ENCODE measurements at regions not wholly inside any gene's neighbourhood (a gene's known extent, or its start where the extent isn't known, plus 50 kb on each side); places are given as distances from the start of the nearest gene placed in this dataset.

DNA sequence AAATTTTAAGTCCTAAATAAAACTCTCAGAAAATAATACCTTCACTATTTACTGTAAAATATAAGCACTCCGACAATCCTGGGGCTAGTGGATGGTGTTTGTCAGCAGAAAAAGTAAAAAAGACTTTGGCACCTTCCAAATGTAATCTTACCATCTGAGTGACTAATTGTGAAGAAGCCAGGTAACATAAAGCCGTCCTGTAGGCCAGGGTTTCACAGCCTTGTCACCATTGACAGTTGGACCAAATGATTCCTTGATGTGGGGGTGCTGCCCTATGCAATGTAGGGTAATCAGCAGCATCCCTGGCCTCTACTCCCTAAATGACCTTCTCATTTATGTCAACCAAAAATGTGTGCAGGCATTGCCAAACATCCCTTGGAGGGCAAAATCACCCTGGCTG is 87.2 kb downstream of the CAPZA3 start:
- RAD21 ChIA-PET (ENCODE audit: unreplicated experiment), result no interaction called here
- no peak for ATAC-seq
- CTCF ChIA-PET, result interaction anchor here (1.1 to 1.2 kb wide), 2 partner anchors 13 kb away, joined by 3 read pairs; no protein-coding TSS in a partner anchor

More for the DNA sequence above, 87.2 kb downstream of the CAPZA3 start:
- DNase-seq (ENCODE audit: low read depth, low spot score) (no peak), FAIRE-seq (no peak)
- H3K4me3 ChIP-seq, result no peak overlapping the region
- no peak overlapping the region for H3K27ac ChIP-seq (ENCODE audit: control insufficient read depth, insufficient read depth)
- SMC1A ChIA-PET (ENCODE audit: uncharacterized antibody, unreplicated experiment), result no interaction called here
- no peaks in the 10 kb centered on the region for H3K4me1 ChIP-seq (ENCODE audit: control insufficient read depth, insufficient read depth, low read length)
- no peaks in the 10 kb centered on the region for H3K36me3 ChIP-seq (ENCODE audit: control insufficient read depth in 2 of 2, insufficient read depth in 2 of 2, low read length in 1 of 2)
- POLR2A ChIA-PET, result no interaction called here
- BruUV-seq (replicated peaks), result no TSS peak
- H3K79me2 ChIP-seq (ENCODE audit: control insufficient read depth, insufficient read depth, low read length), result no peaks in the 10 kb centered on the region
- no peaks in the 10 kb centered on the region for H4K20me1 ChIP-seq (ENCODE audit: control insufficient read depth, insufficient read depth)
- no peak overlapping the region for H3K4me2 ChIP-seq (ENCODE audit: control insufficient read depth, insufficient read depth)
- H3K27me3 ChIP-seq (replicated peaks in 1 of 2; ENCODE audit: control insufficient read depth in 2 of 2, insufficient read depth in 2 of 2, low read length in 1 of 2), result no peaks in the 10 kb centered on the region
- H3K9me3 ChIP-seq (replicated peaks; ENCODE audit: control insufficient read depth, insufficient read depth, low read length), result no peaks in the 10 kb centered on the region
- no peak overlapping the region for H3K9ac ChIP-seq (ENCODE audit: control insufficient read depth, insufficient read depth, low read length)
- in situ Hi-C loops (cut with MboI), result no loop called here
- TF ChIP-seq GATAD2B (conservative IDR thresholded peaks at IDR 0.05; ENCODE audit: low read depth), result no peak
- TF ChIP-seq MYC (IDR thresholded peaks at IDR 0.05; ENCODE audit: insufficient read depth, insufficient read length, insufficient replicate concordance, low read length, severe bottlenecking), result no peak
- TF ChIP-seq FOS (IDR thresholded peaks at IDR 0.05; ENCODE audit: borderline replicate concordance, extremely low read depth, insufficient read length), result no peak
- no peak for TF ChIP-seq CHD1 (IDR thresholded peaks at IDR 0.05; ENCODE audit: low read depth, low read length)
- TF ChIP-seq SPI1 (IDR thresholded peaks at IDR 0.05; ENCODE audit: borderline replicate concordance, insufficient read depth, low read depth, low read length), result no peak
- TF ChIP-seq IRF4 (IDR thresholded peaks at IDR 0.05; ENCODE audit: low read depth, low read length), result no peak
- no peak for TF ChIP-seq RELB (IDR thresholded peaks at IDR 0.05; ENCODE audit: low read depth)
- no peak for TF ChIP-seq POLR2AphosphoS2 (IDR thresholded peaks at IDR 0.05; ENCODE audit: low read depth, low read length)
- no peak for TF ChIP-seq FOXK2 (IDR thresholded peaks at IDR 0.05)
- intact Hi-C loops (cut with micrococcal nuclease; ENCODE audit: unreplicated experiment), result no loop called here
- 15% methylated on average over 2 of the region's 2 CpGs for WGBS (ENCODE audit: insufficient coverage, insufficient replicate concordance, low lambda C conversion rate, missing lambda C conversion rate)
- no peak overlapping the region for H2AFZ ChIP-seq (ENCODE audit: control insufficient read depth, low read depth, low read length)

Measured in GM12878 (cell line).